ENCODE measurements at regions not wholly inside any gene's neighbourhood (a gene's known extent, or its start where the extent isn't known, plus 50 kb on each side); places are given as distances from the start of the nearest gene placed in this dataset.
"Not testable (repeated sequence)": the region's sequence is repeated elsewhere in the genome, so short reads cannot be mapped to it uniquely, and the experiment has no call there.

GRCh38 chr15:32242780-32243528, 160.1 kb downstream of the GOLGA8K start:
- not testable (repeated sequence) for H3K4me1 Mint-ChIP-seq; H3K4me3 Mint-ChIP-seq; H3K9me3 Mint-ChIP-seq; H3K27me3 Mint-ChIP-seq (ENCODE audit: low read depth); H3K36me3 Mint-ChIP-seq (ENCODE audit: low read depth); H3K27ac Mint-ChIP-seq

- not testable (repeated sequence) for H3K4me3 Mint-ChIP-seq; H3K4me1 Mint-ChIP-seq; H3K36me3 Mint-ChIP-seq (ENCODE audit: low read depth); H3K27ac Mint-ChIP-seq; H3K27me3 Mint-ChIP-seq (ENCODE audit: low read depth); H3K9me3 Mint-ChIP-seq
Measured at GRCh38 chr15:32227410-32228114, 175.5 kb downstream of the GOLGA8K start.

- H3K4me3 Mint-ChIP-seq = no peak overlapping the region
- no peak for TF ChIP-seq CTCF (IDR thresholded peaks at IDR 0.05; ENCODE audit: unreplicated experiment in 3 of 3)
- H3K27me3 Mint-ChIP-seq (ENCODE audit: low read depth) = no peaks in the 10 kb centered on the region
- no peak overlapping the region for H3K27ac Mint-ChIP-seq
- H3K9me3 Mint-ChIP-seq = peaks cover 20% of the 10 kb centered on the region
- peaks cover 26% of the 10 kb centered on the region for H3K36me3 Mint-ChIP-seq (ENCODE audit: low read depth)
- H3K4me1 Mint-ChIP-seq = no peaks in the 10 kb centered on the region
Measured at GRCh38 chr15:32222716-32223115, 180.4 kb downstream of the GOLGA8K start.

Data from nephron (organoid).